ENCODE measurements at regions not wholly inside any gene's neighbourhood (a gene's known extent, or its start where the extent isn't known, plus 50 kb on each side); places are given as distances from the start of the nearest gene placed in this dataset.

GRCh38 chr2:123162400-123163016 is 862.6 kb upstream of the CNTNAP5 start:
- no peak for FAIRE-seq
- TF ChIP-seq POLR2A (IDR thresholded peaks at IDR 0.05; ENCODE audit: low read depth, low read length), result no peak
- TF ChIP-seq POLR2AphosphoS5 (IDR thresholded peaks at IDR 0.05; ENCODE audit: low read depth, low read length), result no peak
- no peak for TF ChIP-seq TAF1 (IDR thresholded peaks at IDR 0.05; ENCODE audit: borderline replicate concordance, low read depth, low read length)

GRCh38 chr2:123163398-123163797 is 861.7 kb upstream of the CNTNAP5 start:
- DNase-seq (ENCODE audit: insufficient read length) (no peak), FAIRE-seq (no peak)
- TF ChIP-seq TAF1 (IDR thresholded peaks at IDR 0.05; ENCODE audit: borderline replicate concordance, low read depth, low read length), result no peak
- no peak for TF ChIP-seq POLR2A (IDR thresholded peaks at IDR 0.05; ENCODE audit: low read depth, low read length)
- no peak for TF ChIP-seq POLR2AphosphoS5 (IDR thresholded peaks at IDR 0.05; ENCODE audit: low read depth, low read length)

More at GRCh38 chr2:123162400-123163016, 862.6 kb upstream of the CNTNAP5 start:
- DNase-seq (ENCODE audit: insufficient read length), result no peak

GRCh38 chr2:123164216-123164615 is 860.9 kb upstream of the CNTNAP5 start:
- no peak for TF ChIP-seq TAF1 (IDR thresholded peaks at IDR 0.05; ENCODE audit: borderline replicate concordance, low read depth, low read length)
- no peak for TF ChIP-seq POLR2AphosphoS5 (IDR thresholded peaks at IDR 0.05; ENCODE audit: low read depth, low read length)
- no peak for TF ChIP-seq POLR2A (IDR thresholded peaks at IDR 0.05; ENCODE audit: low read depth, low read length)
- FAIRE-seq (no peak), DNase-seq (ENCODE audit: insufficient read length) (no peak)

GRCh38 chr2:123165616-123166015 is 859.5 kb upstream of the CNTNAP5 start:
- DNase-seq (ENCODE audit: insufficient read length) (no peak), FAIRE-seq (no peak)
- TF ChIP-seq TAF1 (IDR thresholded peaks at IDR 0.05; ENCODE audit: borderline replicate concordance, low read depth, low read length) (no peak), POLR2AphosphoS5 (IDR thresholded peaks at IDR 0.05; ENCODE audit: low read depth, low read length) (no peak), POLR2A (IDR thresholded peaks at IDR 0.05; ENCODE audit: low read depth, low read length) (no peak)

GRCh38 chr2:123179526-123179925 is 845.6 kb upstream of the CNTNAP5 start:
- TF ChIP-seq POLR2A (IDR thresholded peaks at IDR 0.05; ENCODE audit: low read depth, low read length), result no peak
- no peak for TF ChIP-seq POLR2AphosphoS5 (IDR thresholded peaks at IDR 0.05; ENCODE audit: low read depth, low read length)
- no peak for TF ChIP-seq TAF1 (IDR thresholded peaks at IDR 0.05; ENCODE audit: borderline replicate concordance, low read depth, low read length)
- DNase-seq (ENCODE audit: insufficient read length) (no peak), FAIRE-seq (no peak)

GRCh38 chr2:123195957-123196356 is 829.1 kb upstream of the CNTNAP5 start:
- FAIRE-seq (no peak), DNase-seq (ENCODE audit: insufficient read length) (no peak)
- TF ChIP-seq POLR2AphosphoS5 (IDR thresholded peaks at IDR 0.05; ENCODE audit: low read depth, low read length), result no peak
- no peak for TF ChIP-seq POLR2A (IDR thresholded peaks at IDR 0.05; ENCODE audit: low read depth, low read length)
- no peak for TF ChIP-seq TAF1 (IDR thresholded peaks at IDR 0.05; ENCODE audit: borderline replicate concordance, low read depth, low read length)

- TF ChIP-seq POLR2AphosphoS5 (IDR thresholded peaks at IDR 0.05; ENCODE audit: low read depth, low read length) (no peak), POLR2A (IDR thresholded peaks at IDR 0.05; ENCODE audit: low read depth, low read length) (no peak), TAF1 (IDR thresholded peaks at IDR 0.05; ENCODE audit: borderline replicate concordance, low read depth, low read length) (no peak)
- no peak for FAIRE-seq
- DNase-seq (ENCODE audit: insufficient read length), result no peak
These were observed 825.1 kb upstream of the CNTNAP5 start for GRCh38 chr2:123200035-123200434.

GRCh38 chr2:123207245-123207644 is 817.8 kb upstream of the CNTNAP5 start:
- TF ChIP-seq POLR2A (IDR thresholded peaks at IDR 0.05; ENCODE audit: low read depth, low read length) (no peak), TAF1 (IDR thresholded peaks at IDR 0.05; ENCODE audit: borderline replicate concordance, low read depth, low read length) (no peak), POLR2AphosphoS5 (IDR thresholded peaks at IDR 0.05; ENCODE audit: low read depth, low read length) (no peak)
- DNase-seq (ENCODE audit: insufficient read length), result no peak
- no peak for FAIRE-seq

- no peak for TF ChIP-seq POLR2A (IDR thresholded peaks at IDR 0.05; ENCODE audit: low read depth, low read length)
- no peak for TF ChIP-seq TAF1 (IDR thresholded peaks at IDR 0.05; ENCODE audit: borderline replicate concordance, low read depth, low read length)
- no peak for TF ChIP-seq POLR2AphosphoS5 (IDR thresholded peaks at IDR 0.05; ENCODE audit: low read depth, low read length)
- FAIRE-seq (no peak), DNase-seq (ENCODE audit: insufficient read length) (no peak)
These were observed 815.9 kb upstream of the CNTNAP5 start for GRCh38 chr2:123209202-123209601.

- TF ChIP-seq POLR2A (IDR thresholded peaks at IDR 0.05; ENCODE audit: low read depth, low read length) (no peak), POLR2AphosphoS5 (IDR thresholded peaks at IDR 0.05; ENCODE audit: low read depth, low read length) (no peak), TAF1 (IDR thresholded peaks at IDR 0.05; ENCODE audit: borderline replicate concordance, low read depth, low read length) (no peak)
- no peak for DNase-seq (ENCODE audit: insufficient read length)
- FAIRE-seq, result no peak
These were observed 813.9 kb upstream of the CNTNAP5 start for GRCh38 chr2:123211181-123211580.

GRCh38 chr2:123245156-123245555 is 779.9 kb upstream of the CNTNAP5 start:
- TF ChIP-seq POLR2A (IDR thresholded peaks at IDR 0.05; ENCODE audit: low read depth, low read length), result no peak
- TF ChIP-seq TAF1 (IDR thresholded peaks at IDR 0.05; ENCODE audit: borderline replicate concordance, low read depth, low read length), result no peak
- TF ChIP-seq POLR2AphosphoS5 (IDR thresholded peaks at IDR 0.05; ENCODE audit: low read depth, low read length), result no peak
- DNase-seq (ENCODE audit: insufficient read length), result no peak
- no peak for FAIRE-seq

GRCh38 chr2:123258877-123259539 is 766.1 kb upstream of the CNTNAP5 start:
- FAIRE-seq (no peak), DNase-seq (ENCODE audit: insufficient read length) (no peak)
- TF ChIP-seq POLR2AphosphoS5 (IDR thresholded peaks at IDR 0.05; ENCODE audit: low read depth, low read length), result no peak
